Thyroid gland (tissue), 4 donors: ENCODE measurements at regions not wholly inside any gene's neighbourhood (a gene's known extent, or its start where the extent isn't known, plus 50 kb on each side); places are given as distances from the start of the nearest gene placed in this dataset.

Experiments used
- CTCF ChIP-seq, 6 experiments: fragments of 200-600 bp in 3 of 6; fragments of 450-650 bp in 3 of 6; sonication (generic) in 3 of 6; IDR thresholded peaks; one replicate each; pipeline ENCODE4 v1.5.1; 2016 to 2019; ENCODE audit warnings: antibody characterized with exemption in 6 of 6, mild to moderate bottlenecking in 2 of 6, inconsistent platforms in 1 of 6, moderate library complexity in 1 of 6
- POLR2A ChIP-seq, 2 donors: fragments of 450-650 bp; IDR thresholded peaks; one replicate each; pipeline ENCODE4 v1.6.1; 2017; ENCODE audit warnings: antibody characterized with exemption in 2 of 2, mild to moderate bottlenecking in 2 of 2, moderate library complexity in 1 of 2

- TF ChIP-seq CTCF (IDR thresholded peaks at IDR 0.05) (no peak), POLR2A (IDR thresholded peaks at IDR 0.05) (no peak)
Observed at GRCh38 chr1:118322331-118322730, 137.3 kb upstream of the SPAG17 start.
